ENCODE measurements at regions not wholly inside any gene's neighbourhood (a gene's known extent, or its start where the extent isn't known, plus 50 kb on each side); places are given as distances from the start of the nearest gene placed in this dataset.

DNA sequence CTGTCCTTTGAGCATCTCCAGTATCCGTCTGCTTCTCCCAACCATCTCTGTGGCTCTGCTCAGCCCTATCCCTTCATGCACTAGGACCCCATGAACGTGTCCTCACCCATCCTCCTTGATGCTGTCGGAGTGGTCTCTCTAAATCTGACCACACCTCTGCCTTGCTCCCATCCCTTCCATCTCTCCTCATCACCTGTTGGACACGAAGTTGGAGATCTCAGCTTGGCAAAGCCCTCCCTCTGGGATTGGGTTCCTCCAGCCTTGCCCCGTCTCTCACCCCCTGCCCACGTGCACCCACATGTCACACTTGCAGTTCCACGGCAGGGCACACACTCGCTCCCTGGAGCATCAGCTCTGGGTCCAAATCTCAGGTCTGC lies 135.7 kb downstream of the ACTL8 start:
- WGBS, 2 donors: 50 to 56% methylated on average over 8 of the region's 8 CpGs
- no peak for ATAC-seq

DNA sequence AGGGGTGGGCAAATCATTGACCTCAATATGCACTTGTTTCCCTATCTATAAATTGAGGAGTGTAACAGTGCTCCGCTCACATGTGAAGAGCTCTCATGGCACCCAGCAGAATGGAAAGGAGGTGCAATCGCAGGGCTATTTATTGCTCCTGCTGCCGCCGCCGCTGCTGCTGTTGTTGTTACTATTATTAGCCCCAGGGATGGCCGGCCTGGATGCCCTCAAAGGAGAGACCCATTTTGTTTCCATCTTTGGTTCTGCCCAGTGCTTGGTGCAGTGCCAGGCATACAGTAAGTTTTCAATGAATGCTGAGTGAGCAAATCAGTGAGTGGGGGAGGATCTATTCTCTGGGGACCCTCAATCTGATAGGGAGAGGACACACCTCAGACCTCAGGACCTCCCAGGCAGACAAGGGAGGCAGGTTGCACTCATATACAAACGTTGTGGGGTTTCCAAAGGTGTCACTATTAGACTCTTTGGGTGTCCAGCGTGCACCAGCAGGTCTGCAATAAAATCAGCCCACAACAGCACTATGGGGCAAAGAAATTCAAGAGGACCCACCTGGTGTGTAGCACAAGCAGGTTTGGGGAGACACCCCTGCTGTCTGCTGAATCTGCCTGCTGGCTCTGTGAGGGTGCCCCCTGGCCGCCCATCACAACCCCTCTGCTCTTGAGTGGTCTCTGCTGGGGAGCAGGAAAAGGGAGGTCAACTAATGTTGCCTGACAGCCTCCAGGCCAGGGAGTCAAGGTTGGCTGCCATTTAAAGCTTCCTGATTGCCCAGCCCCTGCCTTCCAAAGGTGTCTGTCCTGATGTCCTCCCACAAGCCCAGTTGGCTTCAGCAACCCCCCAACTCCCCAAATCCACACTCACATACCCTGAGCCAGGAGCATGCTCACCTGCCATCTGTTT lies 136.3 kb downstream of the ACTL8 start:
- intact Hi-C loops (cut with DNase I): loop anchor here in 2 of 10 donors (10.0 kb wide), 2 partner anchors 217 to 227 kb away; no protein-coding TSS in a partner anchor
- peaks cover 0 to 11% (median 0%) of the 10 kb centered on the region in 7 donors for H3K27me3 ChIP-seq
- 47 to 58% methylated on average over 9 of the region's 9 CpGs for WGBS, 2 donors
- H3K36me3 ChIP-seq: no peaks in the 10 kb centered on the region
- peaks cover 0 to 36% (median 17%) of the 10 kb centered on the region in 9 donors for H3K4me1 ChIP-seq
- TF ChIP-seq, protein P1, sequence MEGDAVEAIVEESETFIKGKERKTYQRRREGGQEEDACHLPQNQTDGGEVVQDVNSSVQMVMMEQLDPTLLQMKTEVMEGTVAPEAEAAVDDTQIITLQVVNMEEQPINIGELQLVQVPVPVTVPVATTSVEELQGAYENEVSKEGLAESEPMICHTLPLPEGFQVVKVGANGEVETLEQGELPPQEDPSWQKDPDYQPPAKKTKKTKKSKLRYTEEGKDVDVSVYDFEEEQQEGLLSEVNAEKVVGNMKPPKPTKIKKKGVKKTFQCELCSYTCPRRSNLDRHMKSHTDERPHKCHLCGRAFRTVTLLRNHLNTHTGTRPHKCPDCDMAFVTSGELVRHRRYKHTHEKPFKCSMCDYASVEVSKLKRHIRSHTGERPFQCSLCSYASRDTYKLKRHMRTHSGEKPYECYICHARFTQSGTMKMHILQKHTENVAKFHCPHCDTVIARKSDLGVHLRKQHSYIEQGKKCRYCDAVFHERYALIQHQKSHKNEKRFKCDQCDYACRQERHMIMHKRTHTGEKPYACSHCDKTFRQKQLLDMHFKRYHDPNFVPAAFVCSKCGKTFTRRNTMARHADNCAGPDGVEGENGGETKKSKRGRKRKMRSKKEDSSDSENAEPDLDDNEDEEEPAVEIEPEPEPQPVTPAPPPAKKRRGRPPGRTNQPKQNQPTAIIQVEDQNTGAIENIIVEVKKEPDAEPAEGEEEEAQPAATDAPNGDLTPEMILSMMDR (IDR thresholded peaks at IDR 0.05): no peak
- ATAC-seq (peak; percentile 59 to 90 (median 82)), DNase-seq (peak; percentile 59 to 66)
- H3K4me3 ChIP-seq: no peak overlapping the region
- no peaks in the 10 kb centered on the region for H3K9me3 ChIP-seq
- H3K27ac ChIP-seq: peak overlapping the region; percentile 20 to 84 (median 70)

More for the DNA sequence above, 135.7 kb downstream of the ACTL8 start:
- Histone ChIP-seq H3K27ac (peak overlapping the region in 8 of 10 donors; percentile 14 to 84 (median 75)), H3K36me3 (no peaks in the 10 kb centered on the region), H3K27me3 (peaks cover 0 to 11% (median 0%) of the 10 kb centered on the region in 7 donors), H3K4me3 (no peak overlapping the region), H3K9me3 (no peaks in the 10 kb centered on the region), H3K4me1 (peaks cover 0 to 36% (median 17%) of the 10 kb centered on the region in 9 donors)
- TF ChIP-seq, protein P1 (IDR thresholded peaks at IDR 0.05): no peak
- intact Hi-C loops (cut with DNase I): loop anchor here in 2 of 10 donors (10.0 kb wide), 2 partner anchors 216 to 226 kb away; no protein-coding TSS in a partner anchor
- no peak for DNase-seq

DNA sequence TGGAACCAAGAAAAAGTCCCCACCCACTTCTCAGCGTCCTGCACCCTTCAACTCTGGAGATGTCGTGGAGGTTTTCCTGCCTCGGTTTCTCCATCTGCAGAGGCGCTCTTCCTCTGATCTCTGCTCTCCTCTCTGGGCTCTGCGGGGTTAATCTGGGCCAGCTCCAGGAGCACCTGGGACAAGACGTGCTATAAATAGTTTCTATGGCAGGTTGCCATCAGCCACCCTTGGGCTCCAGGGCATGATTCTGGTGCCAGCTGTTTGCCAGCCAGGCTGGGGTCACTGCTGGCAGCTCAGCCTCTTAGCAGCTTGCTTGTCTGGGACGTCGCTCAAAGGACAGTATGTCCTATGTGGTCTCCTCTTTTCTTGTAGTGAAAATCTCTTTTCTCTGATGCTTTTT lies 137.1 kb downstream of the ACTL8 start:
- Histone ChIP-seq H3K27me3 (peaks cover 0 to 11% (median 4%) of the 10 kb centered on the region in 7 donors), H3K27ac (peak overlapping the region in 8 of 10 donors; percentile 52 to 84 (median 75)), H3K4me1 (peaks cover 0 to 36% (median 17%) of the 10 kb centered on the region in 9 donors), H3K9me3 (no peaks in the 10 kb centered on the region), H3K4me3 (no peak overlapping the region), H3K36me3 (no peaks in the 10 kb centered on the region)
- ATAC-seq: peak; percentile 66 to 92 (median 84)
- 46 to 50% methylated on average over 8 of the region's 8 CpGs for WGBS, 2 donors
- intact Hi-C loops (cut with DNase I): loop anchor here in 2 of 10 donors (10.0 kb wide), 2 partner anchors 217 to 227 kb away; no protein-coding TSS in a partner anchor
- DNase-seq: peak; percentile 70 to 77
- TF ChIP-seq, protein P1 (IDR thresholded peaks at IDR 0.05): no peak

DNA sequence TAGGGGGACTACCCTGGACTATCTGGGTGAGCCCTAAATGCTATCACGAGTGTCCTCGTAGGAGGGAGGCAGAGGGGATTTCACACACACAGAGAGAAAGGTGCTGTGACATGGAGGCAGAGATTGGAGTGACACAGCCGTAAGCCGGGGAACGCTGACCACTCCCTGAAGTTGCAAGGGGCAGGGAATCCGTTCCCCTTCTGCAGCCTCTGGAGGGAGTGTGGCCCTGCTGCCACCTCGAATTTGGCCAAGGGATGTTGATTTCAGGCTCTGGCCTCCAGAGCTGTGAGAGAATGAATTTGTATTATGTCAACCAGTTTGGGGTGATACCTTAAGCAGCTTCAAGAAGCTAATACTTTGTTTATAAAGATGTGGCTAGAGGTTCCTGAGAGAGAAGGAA lies 137.7 kb downstream of the ACTL8 start:
- WGBS, 2 donors: 25 to 34% methylated on average over 7 of the region's 7 CpGs
- H3K4me3 ChIP-seq: no peak overlapping the region
- DNase-seq: no peak
- ATAC-seq: no peak
- peak overlapping the region in 8 of 10 donors; percentile 1 to 84 (median 54) for H3K27ac ChIP-seq
- intact Hi-C loops (cut with DNase I): loop anchor here in 2 of 10 donors (10.0 kb wide), 2 partner anchors 218 to 228 kb away; no protein-coding TSS in a partner anchor
- H3K36me3 ChIP-seq: no peaks in the 10 kb centered on the region
- peaks cover 0 to 33% (median 17%) of the 10 kb centered on the region in 9 donors for H3K4me1 ChIP-seq
- TF ChIP-seq, protein P1 (IDR thresholded peaks at IDR 0.05): no peak
- H3K9me3 ChIP-seq: no peaks in the 10 kb centered on the region
- H3K27me3 ChIP-seq: peaks cover 0 to 11% (median 3%) of the 10 kb centered on the region in 7 donors
